ENCODE measurements at regions not wholly inside any gene's neighbourhood (a gene's known extent, or its start where the extent isn't known, plus 50 kb on each side); places are given as distances from the start of the nearest gene placed in this dataset.

- TF ChIP-seq REST (IDR thresholded peaks at IDR 0.05) (no peak), RAD21 (IDR thresholded peaks at IDR 0.05) (no peak), CTCF (IDR thresholded peaks at IDR 0.05; ENCODE audit: low read depth, low read length, missing input control) (no peak), NR2F2 (IDR thresholded peaks at IDR 0.05) (no peak)
These were observed 218.6 kb downstream of the OGFRL1 start for GRCh38 chr6:71507183-71507582.

Measured in liver (tissue), 3 donors.